GM12878 (cell line): ENCODE measurements at regions not wholly inside any gene's neighbourhood (a gene's known extent, or its start where the extent isn't known, plus 50 kb on each side); places are given as distances from the start of the nearest gene placed in this dataset.

Source experiments
- BCL11A ChIP-seq: IDR thresholded peaks from 2 replicates; pipeline ENCODE4 v1.6.1; 2011; ENCODE audit warnings: low read depth, low read length
- BRCA1 ChIP-seq: IDR thresholded peaks from 2 replicates; pipeline ENCODE4 v1.6.1; 2011; ENCODE audit warnings: low read depth, low read length, improper control_type of control experiment
- NKRF ChIP-seq: fragments of 450-650 bp; conservative IDR thresholded peaks from 2 replicates; pipeline ENCODE4 v1.6.1; 2017; ENCODE audit warnings: mild to moderate bottlenecking, moderate library complexity
- PRDM15 ChIP-seq: fragments of 450-650 bp; formaldehyde crosslinking; IDR thresholded peaks from 2 replicates; pipeline ENCODE4 v1.4.0; 2020; ENCODE audit warnings: mild to moderate bottlenecking, moderate library complexity
- RUNX3 ChIP-seq: IDR thresholded peaks from 2 replicates; pipeline ENCODE4 v1.6.1; 2012; ENCODE audit warnings: low read length, inconsistent platforms
- SKIL ChIP-seq: fragments of 450-650 bp; IDR thresholded peaks from 2 replicates; pipeline ENCODE4 v1.6.1; 2017; ENCODE audit warnings: mild to moderate bottlenecking, low read depth, inconsistent platforms; ENCODE audit not compliant: poor library complexity, severe bottlenecking
- TBL1XR1 ChIP-seq: IDR thresholded peaks from 2 replicates; pipeline ENCODE4 v1.6.1; 2012; ENCODE audit warnings: low read depth, low read length, improper control_type of control experiment
- TF ChIP-seq, protein P1 (sequence below): fragments of 450-650 bp; IDR thresholded peaks from 2 replicates; pipeline ENCODE4 v1.6.1; 2017; ENCODE audit warnings: antibody characterized with exemption, mild to moderate bottlenecking, moderate library complexity

DNA sequence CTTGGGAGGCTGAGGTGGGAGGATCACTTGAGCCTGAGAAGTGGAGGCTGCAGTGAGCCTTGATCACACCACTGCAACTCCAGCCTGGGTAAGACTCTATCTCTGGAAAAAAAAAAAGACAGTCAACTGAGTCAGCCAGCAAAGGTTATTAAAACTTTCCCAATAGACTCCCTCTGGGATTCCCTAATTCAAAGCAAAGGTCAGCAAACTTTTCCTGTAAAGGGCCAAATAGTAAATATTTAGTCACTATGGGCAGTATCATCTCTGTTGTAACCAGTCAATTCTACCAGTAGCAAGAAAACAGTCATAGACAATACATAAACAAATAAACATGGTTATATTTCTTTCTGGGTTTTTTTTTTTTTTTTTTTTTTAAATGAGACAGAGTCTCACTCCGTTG, 122.5 kb downstream of the IPO8 start (continued):
- TF ChIP-seq NKRF (no peak), TBL1XR1 (no peak), BCL11A (no peak), PRDM15 (no peak), SKIL (no peak), BRCA1 (no peak), RUNX3 (no peak)
- TF ChIP-seq, protein P1, sequence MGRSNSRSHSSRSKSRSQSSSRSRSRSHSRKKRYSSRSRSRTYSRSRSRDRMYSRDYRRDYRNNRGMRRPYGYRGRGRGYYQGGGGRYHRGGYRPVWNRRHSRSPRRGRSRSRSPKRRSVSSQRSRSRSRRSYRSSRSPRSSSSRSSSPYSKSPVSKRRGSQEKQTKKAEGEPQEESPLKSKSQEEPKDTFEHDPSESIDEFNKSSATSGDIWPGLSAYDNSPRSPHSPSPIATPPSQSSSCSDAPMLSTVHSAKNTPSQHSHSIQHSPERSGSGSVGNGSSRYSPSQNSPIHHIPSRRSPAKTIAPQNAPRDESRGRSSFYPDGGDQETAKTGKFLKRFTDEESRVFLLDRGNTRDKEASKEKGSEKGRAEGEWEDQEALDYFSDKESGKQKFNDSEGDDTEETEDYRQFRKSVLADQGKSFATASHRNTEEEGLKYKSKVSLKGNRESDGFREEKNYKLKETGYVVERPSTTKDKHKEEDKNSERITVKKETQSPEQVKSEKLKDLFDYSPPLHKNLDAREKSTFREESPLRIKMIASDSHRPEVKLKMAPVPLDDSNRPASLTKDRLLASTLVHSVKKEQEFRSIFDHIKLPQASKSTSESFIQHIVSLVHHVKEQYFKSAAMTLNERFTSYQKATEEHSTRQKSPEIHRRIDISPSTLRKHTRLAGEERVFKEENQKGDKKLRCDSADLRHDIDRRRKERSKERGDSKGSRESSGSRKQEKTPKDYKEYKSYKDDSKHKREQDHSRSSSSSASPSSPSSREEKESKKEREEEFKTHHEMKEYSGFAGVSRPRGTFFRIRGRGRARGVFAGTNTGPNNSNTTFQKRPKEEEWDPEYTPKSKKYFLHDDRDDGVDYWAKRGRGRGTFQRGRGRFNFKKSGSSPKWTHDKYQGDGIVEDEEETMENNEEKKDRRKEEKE: no peak
- TF ChIP-seq, all 136 proteins: peak for 0
